NCI-H345 treated with DMSO at 0.1 percent for 48 hours (cell line): ENCODE measurements at regions not wholly inside any gene's neighbourhood (a gene's known extent, or its start where the extent isn't known, plus 50 kb on each side); places are given as distances from the start of the nearest gene placed in this dataset.
"Not testable (repeated sequence)": the region's sequence is repeated elsewhere in the genome, so short reads cannot be mapped to it uniquely, and the experiment has no call there.

Experiments
- DNase-seq: peaks from one replicate; lab custom pipeline; 2025; ENCODE audit not compliant: unreplicated experiment; lab: John Stamatoyannopoulos, UW

DNA sequence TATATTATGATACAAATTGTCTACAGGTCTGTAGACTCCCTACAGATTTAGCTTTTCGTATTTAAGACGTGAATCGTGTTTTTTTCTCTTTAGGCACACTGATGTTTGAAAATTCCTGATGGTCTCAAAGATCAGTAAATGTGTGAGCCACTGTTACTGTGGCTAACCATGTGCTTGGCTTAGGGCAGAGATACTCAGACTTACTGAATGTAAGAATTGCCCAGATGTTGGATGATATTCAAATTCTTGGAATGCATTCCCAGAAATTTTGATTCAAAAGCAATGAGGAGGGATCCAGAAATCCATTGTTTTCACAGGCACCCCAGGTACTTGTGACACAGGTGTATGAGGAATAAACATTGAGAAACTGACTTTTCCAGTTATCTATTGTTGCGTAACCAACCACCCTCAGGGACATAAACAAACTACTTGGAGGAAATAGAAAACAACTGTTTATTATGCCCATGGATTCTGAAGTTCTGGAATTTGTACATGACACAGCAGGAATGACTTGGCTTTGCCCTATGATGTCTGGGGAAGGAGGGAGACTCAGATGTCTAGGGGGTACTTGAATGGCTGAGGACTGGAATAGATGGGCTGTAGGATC is 339.6 kb upstream of the CITED2 start:
- no peak for DNase-seq

GRCh38 chr6:139713424-139713823 is 339.0 kb upstream of the CITED2 start:
- no peak for DNase-seq

GRCh38 chr6:139712830-139713229 is 338.4 kb upstream of the CITED2 start:
- DNase-seq, result no peak

- no peak for DNase-seq
Observed at GRCh38 chr6:139711804-139712585, 337.5 kb upstream of the CITED2 start.

- no peak for DNase-seq
Observed at GRCh38 chr6:139710556-139710955, 336.1 kb upstream of the CITED2 start.

DNA sequence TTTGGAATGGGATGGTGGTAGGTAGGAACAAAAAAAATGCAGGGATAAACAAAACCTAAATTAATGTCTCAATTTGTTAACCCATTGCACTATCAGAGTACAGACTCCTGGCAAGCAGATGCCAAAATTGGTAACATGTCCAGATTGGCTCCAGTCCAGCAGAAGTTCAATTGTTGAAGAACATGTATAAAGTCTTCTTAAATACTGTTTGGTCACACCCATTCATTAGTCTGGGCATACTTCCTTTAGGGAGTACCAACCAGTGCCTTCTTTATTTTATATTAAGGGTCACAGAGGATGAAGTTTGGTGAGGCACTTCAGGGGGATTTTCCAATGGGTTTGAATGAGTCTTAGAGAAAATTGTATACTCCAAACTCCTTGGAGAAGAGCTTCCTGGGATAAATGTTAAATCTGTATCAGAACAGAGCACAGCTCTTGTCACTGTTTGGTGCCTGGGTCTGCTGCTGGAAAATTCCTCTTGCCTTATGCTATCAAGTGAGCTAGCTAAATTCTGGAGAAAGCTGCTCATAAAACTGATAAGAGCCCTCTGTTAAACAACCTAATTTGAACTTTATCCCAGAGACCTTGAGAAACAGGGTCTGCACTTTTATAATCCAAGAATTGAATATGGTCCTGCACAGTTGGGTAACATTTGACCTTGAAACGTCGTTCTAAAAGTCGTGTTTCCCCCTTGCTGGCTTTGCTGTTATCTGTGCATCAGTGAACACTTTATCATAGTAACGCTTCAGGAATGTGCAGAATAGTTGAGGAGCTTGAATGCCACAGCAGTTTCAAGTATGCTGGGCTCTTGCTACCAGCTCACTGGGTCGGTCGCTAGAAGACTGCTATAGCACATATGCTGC is 334.1 kb upstream of the CITED2 start:
- DNase-seq, result no peak

DNA sequence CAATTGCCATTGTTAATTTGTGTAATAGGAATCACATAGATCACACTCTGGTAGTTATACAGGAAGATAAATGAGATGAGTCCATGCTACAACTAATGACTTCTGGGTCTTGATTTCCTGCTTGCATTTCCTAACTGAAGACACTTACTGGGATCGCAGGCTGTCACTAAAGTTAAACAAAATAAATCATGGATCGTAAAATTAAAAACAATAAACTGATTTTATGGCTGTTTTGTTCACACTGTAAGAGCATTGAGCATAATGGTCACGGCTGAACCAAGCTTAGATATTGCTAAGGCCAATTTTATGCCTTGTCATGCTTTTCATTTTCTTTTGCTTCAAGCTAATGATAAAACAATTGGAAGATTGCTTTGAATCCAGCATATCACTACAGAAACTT is 332.5 kb upstream of the CITED2 start:
- DNase-seq, result no peak

DNA sequence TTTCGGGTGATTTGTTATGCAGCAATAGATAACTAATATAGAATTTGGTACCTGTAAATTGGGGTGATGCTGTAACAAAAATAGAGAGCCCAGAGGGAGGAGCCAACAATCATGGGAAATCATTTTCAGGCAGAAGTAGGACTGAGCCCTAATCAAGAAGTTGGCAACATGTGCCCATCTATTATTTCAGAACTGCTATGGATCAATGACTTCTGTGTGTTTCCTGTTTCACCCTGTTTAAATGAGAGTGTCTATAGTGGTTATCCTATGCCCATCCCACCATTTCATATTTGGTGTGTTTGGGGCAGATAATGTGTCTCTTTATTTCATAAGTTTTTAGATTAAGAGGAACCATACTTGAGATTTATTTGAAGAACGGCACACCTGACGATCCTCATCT is 330.8 kb upstream of the CITED2 start:
- DNase-seq, result no peak

GRCh38 chr6:139703780-139704179 is 329.3 kb upstream of the CITED2 start:
- no peak for DNase-seq

DNA sequence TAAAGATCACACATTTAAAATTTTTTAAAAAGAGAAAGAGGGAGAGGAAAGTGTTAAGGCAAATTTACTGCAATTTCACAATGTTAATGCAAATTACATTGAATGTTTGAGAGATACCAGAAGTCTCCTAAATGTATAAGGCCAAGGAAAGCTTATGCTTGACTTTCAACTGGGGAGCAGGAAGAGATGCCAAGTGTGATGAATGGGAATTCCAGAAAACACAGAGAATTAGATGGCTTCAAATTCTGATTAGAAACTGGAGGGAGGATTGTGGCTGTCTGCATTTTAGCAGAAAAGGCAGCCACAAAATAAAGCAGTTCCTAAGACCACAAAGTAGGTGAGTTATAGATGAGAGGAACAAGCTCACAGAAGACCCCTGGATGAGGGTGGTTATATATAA is 328.3 kb upstream of the CITED2 start:
- DNase-seq, result no peak

GRCh38 chr6:139701695-139702094 is 327.2 kb upstream of the CITED2 start:
- DNase-seq, result no peak

GRCh38 chr6:139701003-139701402 is 326.6 kb upstream of the CITED2 start:
- no peak for DNase-seq

- DNase-seq, result no peak
Observed at GRCh38 chr6:139699911-139700310, 325.5 kb upstream of the CITED2 start.

- no peak for DNase-seq
Observed at GRCh38 chr6:139699335-139699734, 324.9 kb upstream of the CITED2 start.

DNA sequence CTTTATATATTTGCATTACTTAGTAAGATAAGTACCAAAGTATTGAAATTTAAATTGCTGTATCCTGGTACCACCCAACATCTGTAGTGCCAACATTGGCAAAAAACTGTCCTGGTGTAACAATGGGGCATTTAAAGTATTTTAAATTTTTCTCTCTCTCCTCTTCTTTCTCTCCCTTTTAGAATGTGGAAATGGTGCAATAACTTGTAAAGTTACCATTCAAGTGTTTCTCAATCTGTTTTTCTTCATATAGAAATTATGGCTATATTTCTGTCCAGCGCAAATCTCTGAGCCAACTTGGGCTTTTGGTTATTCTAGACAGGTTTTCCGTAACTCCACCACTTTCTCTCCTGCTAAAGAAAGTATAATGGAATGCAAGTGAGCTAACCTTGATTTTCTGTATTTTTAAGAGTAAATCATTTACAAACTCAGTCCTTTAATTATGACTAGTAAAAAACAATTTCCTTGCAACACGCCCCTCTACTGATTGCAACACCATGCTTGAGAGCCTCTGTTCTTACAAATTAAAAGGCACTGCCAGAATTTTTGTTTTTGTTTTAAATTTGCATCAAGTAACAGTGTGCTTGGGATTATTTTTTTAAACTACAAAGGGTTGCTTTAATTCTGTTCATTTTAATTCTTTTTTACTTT is 324.2 kb upstream of the CITED2 start:
- DNase-seq, result no peak

- DNase-seq, result not testable (repeated sequence)
Observed at GRCh38 chr6:139697856-139698255, 323.4 kb upstream of the CITED2 start.

- DNase-seq, result not testable (repeated sequence)
Observed at GRCh38 chr6:139696991-139697390, 322.5 kb upstream of the CITED2 start.

- no peak for DNase-seq
Observed at GRCh38 chr6:139695361-139695760, 320.9 kb upstream of the CITED2 start.

DNA sequence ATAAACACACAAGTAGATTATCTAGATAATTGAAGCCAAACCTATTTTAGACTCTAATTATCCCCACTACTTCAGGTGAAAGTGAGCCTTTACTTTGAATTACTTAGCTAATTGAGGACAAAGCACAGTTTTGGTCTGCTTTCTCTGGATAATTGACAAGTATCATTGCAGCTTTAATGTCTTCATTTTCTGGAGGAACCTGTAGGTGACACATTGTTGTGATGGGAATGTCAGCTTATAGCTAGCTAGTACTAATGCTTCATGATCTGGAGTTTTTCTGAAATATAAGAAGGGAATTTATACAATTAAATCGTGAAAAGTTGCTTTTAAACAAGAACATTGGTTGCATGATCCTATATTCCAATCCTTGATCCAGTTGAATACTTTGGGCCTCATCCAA is 319.3 kb upstream of the CITED2 start:
- no peak for DNase-seq

- DNase-seq, result no peak
Observed at GRCh38 chr6:139690007-139690406, 315.6 kb upstream of the CITED2 start.

GRCh38 chr6:139687055-139687454 is 312.6 kb upstream of the CITED2 start:
- no peak for DNase-seq
